GM21717 (cell line): ENCODE measurements at regions not wholly inside any gene's neighbourhood (a gene's known extent, or its start where the extent isn't known, plus 50 kb on each side); places are given as distances from the start of the nearest gene placed in this dataset.

Experiments used
- ATAC-seq: cut with Tn5 transposase; IDR thresholded peaks from one replicate; pipeline ENCODE4 v1.9.1; 2021; ENCODE audit warnings: mild to moderate bottlenecking, moderate library complexity; ENCODE audit not compliant: unreplicated experiment

- no peak for ATAC-seq
Measured at GRCh38 chr13:99893567-99893966, 78.0 kb downstream of the ZIC5 start.

GRCh38 chr13:99892866-99893504, 78.6 kb downstream of the ZIC5 start:
- ATAC-seq, result no peak

GRCh38 chr13:99892196-99892613, 79.4 kb downstream of the ZIC5 start:
- ATAC-seq, result no peak

- no peak for ATAC-seq
Measured at GRCh38 chr13:99886706-99887105, 84.9 kb downstream of the ZIC5 start.

- no peak for ATAC-seq
Measured at GRCh38 chr13:99884913-99885312, 86.7 kb downstream of the ZIC5 start.

- no peak for ATAC-seq
Measured at GRCh38 chr13:99883805-99884204, 87.8 kb downstream of the ZIC5 start.

GRCh38 chr13:99878921-99879610, 92.5 kb downstream of the ZIC5 start:
- no peak for ATAC-seq

GRCh38 chr13:99876651-99877050, 94.9 kb downstream of the ZIC5 start:
- ATAC-seq, result no peak

GRCh38 chr13:99875391-99875790, 96.2 kb downstream of the ZIC5 start:
- no peak for ATAC-seq

- ATAC-seq, result no peak
Measured at GRCh38 chr13:99873832-99874430, 97.6 kb downstream of the ZIC5 start.

- no peak for ATAC-seq
Measured at GRCh38 chr13:99873141-99873540, 98.4 kb downstream of the ZIC5 start.

- ATAC-seq, result no peak
Measured at GRCh38 chr13:99871249-99871898, 100.2 kb downstream of the ZIC5 start.

GRCh38 chr13:99870541-99870940, 101.0 kb downstream of the ZIC5 start:
- no peak for ATAC-seq

GRCh38 chr13:99869830-99870229, 101.7 kb downstream of the ZIC5 start:
- ATAC-seq, result no peak

GRCh38 chr13:99868767-99869166, 102.8 kb downstream of the ZIC5 start:
- no peak for ATAC-seq

GRCh38 chr13:99867535-99868257, 103.9 kb downstream of the ZIC5 start:
- no peak for ATAC-seq

- no peak for ATAC-seq
Measured at GRCh38 chr13:99866781-99867180, 104.8 kb downstream of the ZIC5 start.

GRCh38 chr13:99865420-99865930, 106.1 kb downstream of the ZIC5 start:
- ATAC-seq, result no peak

GRCh38 chr13:99864627-99864990, 107.0 kb downstream of the ZIC5 start:
- no peak for ATAC-seq

- ATAC-seq, result no peak
Measured at GRCh38 chr13:99863789-99864626, 107.6 kb downstream of the ZIC5 start.
